C1 segment of cervical spinal cord (tissue), 14 donors: ENCODE measurements at regions not wholly inside any gene's neighbourhood (a gene's known extent, or its start where the extent isn't known, plus 50 kb on each side); places are given as distances from the start of the nearest gene placed in this dataset.

Experiments
- DNase-seq, 14 donors: peaks; one replicate each; lab custom pipeline; 2025; lab: John Stamatoyannopoulos, UW

- DNase-seq = no peak
These were observed 69.7 kb downstream of the PSMB1 start for GRCh38 chr6:170483413-170483812.

- DNase-seq = peak in 9 of 14 donors; percentile 12 to 66 (median 25)
These were observed 72.9 kb downstream of the PSMB1 start for GRCh38 chr6:170480050-170480692.

GRCh38 chr6:170476360-170476759 is 76.7 kb downstream of the PSMB1 start:
- DNase-seq = peak in 1 of 14 donors; percentile 2

GRCh38 chr6:170475118-170475517 is 78.0 kb downstream of the PSMB1 start:
- DNase-seq = no peak

GRCh38 chr6:170473801-170474200 is 79.3 kb downstream of the PSMB1 start:
- DNase-seq = no peak

GRCh38 chr6:170473301-170473717 is 79.8 kb downstream of the PSMB1 start:
- peak in 1 of 14 donors; percentile 9 for DNase-seq

GRCh38 chr6:170471491-170471890 is 81.6 kb downstream of the PSMB1 start:
- DNase-seq = peak in 1 of 14 donors; percentile 6

GRCh38 chr6:170470734-170471133 is 82.4 kb downstream of the PSMB1 start:
- no peak for DNase-seq

- DNase-seq = no peak
These were observed 88.6 kb downstream of the PSMB1 start for GRCh38 chr6:170464524-170464979.

GRCh38 chr6:170464080-170464479 is 89.0 kb downstream of the PSMB1 start:
- DNase-seq = no peak

GRCh38 chr6:170463101-170463721 is 89.9 kb downstream of the PSMB1 start:
- DNase-seq = no peak

GRCh38 chr6:170462366-170463020 is 90.6 kb downstream of the PSMB1 start:
- no peak for DNase-seq

- no peak for DNase-seq
These were observed 91.3 kb downstream of the PSMB1 start for GRCh38 chr6:170461556-170462365.

GRCh38 chr6:170461111-170461510 is 92.0 kb downstream of the PSMB1 start:
- DNase-seq = no peak

GRCh38 chr6:170460641-170461040 is 92.5 kb downstream of the PSMB1 start:
- DNase-seq = no peak

- DNase-seq = no peak
These were observed 93.7 kb downstream of the PSMB1 start for GRCh38 chr6:170459451-170459850.

- peak in 1 of 14 donors; percentile 52 for DNase-seq
These were observed 96.0 kb downstream of the PSMB1 start for GRCh38 chr6:170456886-170457698.
